HEK293 (cell line): ENCODE measurements at regions not wholly inside any gene's neighbourhood (a gene's known extent, or its start where the extent isn't known, plus 50 kb on each side); places are given as distances from the start of the nearest gene placed in this dataset.

Experiments
- CTCF ChIP-seq: fragments of 450-650 bp; formaldehyde crosslinking; IDR thresholded peaks from 2 replicates; pipeline ENCODE4 v1.5.1; 2016; ENCODE audit warnings: missing biosample characterization, missing genetic modification characterization
- REST ChIP-seq: fragments of 450-650 bp; formaldehyde crosslinking; IDR thresholded peaks from 2 replicates; pipeline ENCODE4 v1.5.1; 2016; ENCODE audit warnings: missing biosample characterization, missing genetic modification characterization
- YY1 ChIP-seq: fragments of 450-650 bp; formaldehyde crosslinking; IDR thresholded peaks from 2 replicates; pipeline ENCODE4 v1.5.1; 2018; ENCODE audit warnings: missing biosample characterization, missing genetic modification characterization
- YY2 ChIP-seq: fragments of 450-650 bp; formaldehyde crosslinking; IDR thresholded peaks from 2 replicates; pipeline ENCODE4 v1.5.1; 2016; ENCODE audit warnings: missing biosample characterization, missing genetic modification characterization
- ZNF10 ChIP-seq: fragments of 450-650 bp; formaldehyde crosslinking; IDR thresholded peaks from 2 replicates; pipeline ENCODE4 v1.5.1; 2017; ENCODE audit warnings: missing biosample characterization, missing genetic modification characterization
- ZNF157 ChIP-seq: fragments of 450-650 bp; formaldehyde crosslinking; IDR thresholded peaks from 2 replicates; pipeline ENCODE4 v1.5.1; 2016; ENCODE audit warnings: missing biosample characterization, missing genetic modification characterization
- ZNF274 ChIP-seq, 2 experiments: fragments of 200-500 bp in 1 of 2; fragments of 450-650 bp in 1 of 2; sonication (Bioruptor generic) in 1 of 2; formaldehyde crosslinking in 1 of 2; IDR thresholded peaks; 2 replicates each; pipeline versions ENCODE4 v1.5.1 to v1.6.1; 2014 to 2016; ENCODE audit warnings: borderline replicate concordance in 1 of 2, inconsistent platforms in 1 of 2, low read length in 1 of 2, missing biosample characterization in 1 of 2, missing genetic modification characterization in 1 of 2
- ZNF624 ChIP-seq: fragments of 450-650 bp; formaldehyde crosslinking; IDR thresholded peaks from 2 replicates; pipeline ENCODE4 v1.5.1; 2017; ENCODE audit warnings: missing biosample characterization, missing genetic modification characterization
- ZNF768 ChIP-seq: fragments of 450-650 bp; formaldehyde crosslinking; IDR thresholded peaks from 2 replicates; pipeline ENCODE4 v1.5.1; 2018; ENCODE audit warnings: missing biosample characterization, mild to moderate bottlenecking, missing genetic modification characterization
- ZNF785 ChIP-seq: fragments of 450-650 bp; formaldehyde crosslinking; IDR thresholded peaks from 2 replicates; pipeline ENCODE4 v1.5.1; 2016; ENCODE audit warnings: missing biosample characterization, missing genetic modification characterization
- ZSCAN16 ChIP-seq: fragments of 450-650 bp; formaldehyde crosslinking; IDR thresholded peaks from 2 replicates; pipeline ENCODE4 v1.5.1; 2016; ENCODE audit warnings: missing biosample characterization, missing genetic modification characterization

GRCh38 chr1:30411206-30411605 lies 312.2 kb downstream of the MATN1 start:
- TF ChIP-seq ZNF624 (tag by site-specific recombination) (no peak), CTCF (tag by site-specific recombination) (no peak), YY1 (tag by site-specific recombination) (no peak), ZSCAN16 (tag by site-specific recombination) (no peak), REST (tag by site-specific recombination) (no peak), ZNF785 (tag by site-specific recombination) (no peak), ZNF274 (IDR thresholded peaks at IDR 0.05; ENCODE audit: low read length) (no peak), ZNF274 (tag by site-specific recombination; IDR thresholded peaks at IDR 0.05; ENCODE audit: borderline replicate concordance) (no peak), ZNF10 (tag by site-specific recombination) (no peak), YY2 (tag by site-specific recombination) (no peak), ZNF768 (tag by site-specific recombination) (no peak), ZNF157 (tag by site-specific recombination) (no peak)
